Activated T-helper 17 cell treated with anti-CD3 and anti-CD28 coated beads, Interleukin-2, amount 50 U/mL, for 72 hours (primary cell): ENCODE measurements at regions not wholly inside any gene's neighbourhood (a gene's known extent, or its start where the extent isn't known, plus 50 kb on each side); places are given as distances from the start of the nearest gene placed in this dataset.
"Not testable (repeated sequence)": the region's sequence is repeated elsewhere in the genome, so short reads cannot be mapped to it uniquely, and the experiment has no call there.

ENCODE experiments used
- ATAC-seq: fragments of 150-1000 bp; cut with Tn5 transposase; replicated peaks from 2 replicates; pipeline ENCODE4 v1.10.0; 2021; ENCODE audit warnings: mild to moderate bottlenecking, moderate library complexity
- H3K27ac Mint-ChIP-seq: one replicate; pipeline ENCODE4 v1.8.0; 2022; ENCODE audit warnings: mixed read lengths
- H3K27me3 Mint-ChIP-seq: one replicate; pipeline ENCODE4 v1.8.0; 2022; ENCODE audit warnings: mixed read lengths
- H3K36me3 Mint-ChIP-seq: one replicate; pipeline ENCODE4 v1.8.0; 2022; ENCODE audit warnings: low read depth, mild to moderate bottlenecking, mixed read lengths
- H3K4me1 Mint-ChIP-seq: one replicate; pipeline ENCODE4 v1.8.0; 2022; ENCODE audit warnings: mixed read lengths
- H3K4me3 Mint-ChIP-seq: one replicate; pipeline ENCODE4 v1.8.0; 2022; ENCODE audit warnings: mild to moderate bottlenecking, mixed read lengths
- H3K9me3 Mint-ChIP-seq: one replicate; pipeline ENCODE4 v1.8.0; 2022; ENCODE audit warnings: mixed read lengths

GRCh38 chr16:65813879-65814278 is 552.6 kb upstream of the CDH5 start:
- H3K4me1 Mint-ChIP-seq = not testable (repeated sequence)

GRCh38 chr16:65809627-65810026 is 556.9 kb upstream of the CDH5 start:
- Mint-ChIP-seq H3K9me3 (peaks cover 7% of the 10 kb centered on the region), H3K27ac (no peak overlapping the region), H3K36me3 (no peaks in the 10 kb centered on the region), H3K27me3 (peaks cover 14% of the 10 kb centered on the region), H3K4me1 (no peaks in the 10 kb centered on the region), H3K4me3 (no peak overlapping the region)
- ATAC-seq = no peak

More at GRCh38 chr16:65813879-65814278, 552.6 kb upstream of the CDH5 start:
- not testable (repeated sequence) for H3K9me3 Mint-ChIP-seq, H3K27me3 Mint-ChIP-seq, H3K36me3 Mint-ChIP-seq, H3K4me3 Mint-ChIP-seq, H3K27ac Mint-ChIP-seq, ATAC-seq

DNA sequence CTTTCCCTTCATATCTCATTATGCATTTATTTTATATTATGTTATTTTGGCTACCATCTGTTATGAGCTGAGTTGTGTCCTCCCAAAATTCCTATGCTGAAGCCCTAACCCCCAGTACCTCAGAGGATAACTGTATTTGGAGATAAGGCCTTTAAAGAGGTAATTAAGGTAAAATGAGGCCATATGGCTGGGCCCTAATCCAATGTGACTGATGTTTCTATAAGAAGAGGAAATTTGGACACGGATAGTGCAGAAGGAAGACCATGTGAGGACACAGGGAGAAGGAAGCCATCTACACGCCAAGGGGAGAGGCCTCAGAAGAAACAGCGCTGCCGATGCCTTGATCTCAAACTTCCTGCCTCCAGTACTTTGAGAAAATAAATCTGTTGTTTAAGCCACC is 557.7 kb upstream of the CDH5 start:
- Mint-ChIP-seq H3K27me3 (peaks cover 14% of the 10 kb centered on the region), H3K36me3 (no peaks in the 10 kb centered on the region), H3K4me1 (no peaks in the 10 kb centered on the region), H3K4me3 (no peak overlapping the region), H3K9me3 (peaks cover 7% of the 10 kb centered on the region), H3K27ac (no peak overlapping the region)
- ATAC-seq = no peak

DNA sequence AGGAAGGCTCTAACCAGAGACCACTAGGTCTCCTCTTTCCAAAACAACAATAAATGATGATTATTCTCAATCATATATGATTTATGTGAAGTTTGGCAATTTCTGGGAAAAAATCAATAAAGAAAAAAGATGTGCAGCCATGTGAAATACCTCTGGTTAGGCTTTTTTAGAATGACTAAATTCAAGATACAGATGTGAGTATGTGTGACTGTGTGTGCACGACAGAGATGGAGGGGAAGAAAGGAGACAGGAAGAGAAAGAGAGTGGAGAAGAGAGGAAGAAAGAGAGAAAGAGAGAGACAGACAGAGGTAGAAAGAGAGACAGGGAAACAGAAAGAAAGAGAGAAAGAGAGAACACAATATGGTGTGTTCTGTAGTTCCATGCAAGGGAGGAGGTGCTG is 558.6 kb upstream of the CDH5 start:
- Mint-ChIP-seq H3K36me3 (no peaks in the 10 kb centered on the region), H3K4me1 (no peaks in the 10 kb centered on the region), H3K4me3 (no peak overlapping the region), H3K27me3 (peaks cover 14% of the 10 kb centered on the region), H3K27ac (no peak overlapping the region), H3K9me3 (peaks cover 7% of the 10 kb centered on the region)
- ATAC-seq = no peak

DNA sequence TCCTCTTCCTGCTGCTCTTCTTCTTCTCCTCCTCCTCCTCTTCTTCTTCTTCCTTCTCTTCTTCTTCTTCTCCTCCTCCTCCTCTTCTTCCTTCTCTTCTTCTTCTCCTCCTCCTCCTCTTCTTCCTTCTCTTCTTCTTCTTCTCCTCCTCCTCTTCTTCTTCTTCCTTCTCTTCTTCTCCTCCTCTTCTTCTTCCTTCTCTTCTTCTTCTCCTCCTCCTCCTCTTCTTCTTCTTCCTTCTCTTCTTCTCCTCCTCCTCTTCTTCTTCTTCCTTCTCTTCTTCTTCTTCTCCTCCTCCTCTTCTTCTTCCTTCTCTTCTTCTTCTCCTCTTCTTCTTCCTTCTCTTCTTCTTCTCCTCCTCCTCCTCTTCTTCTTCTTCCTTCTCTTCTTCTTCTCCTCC is 560.8 kb upstream of the CDH5 start:
- not testable (repeated sequence) for H3K4me1 Mint-ChIP-seq, H3K4me3 Mint-ChIP-seq, ATAC-seq, H3K36me3 Mint-ChIP-seq, H3K9me3 Mint-ChIP-seq, H3K27ac Mint-ChIP-seq
- peaks cover 14% of the 10 kb centered on the region for H3K27me3 Mint-ChIP-seq

- no peaks in the 10 kb centered on the region for H3K9me3 Mint-ChIP-seq
- H3K36me3 Mint-ChIP-seq = no peaks in the 10 kb centered on the region
- no peaks in the 10 kb centered on the region for H3K27me3 Mint-ChIP-seq
- H3K4me1 Mint-ChIP-seq = no peaks in the 10 kb centered on the region
- no peak for ATAC-seq
- no peak overlapping the region for H3K4me3 Mint-ChIP-seq
- H3K27ac Mint-ChIP-seq = no peak overlapping the region
Observed at GRCh38 chr16:65796481-65796880, 570.0 kb upstream of the CDH5 start.

DNA sequence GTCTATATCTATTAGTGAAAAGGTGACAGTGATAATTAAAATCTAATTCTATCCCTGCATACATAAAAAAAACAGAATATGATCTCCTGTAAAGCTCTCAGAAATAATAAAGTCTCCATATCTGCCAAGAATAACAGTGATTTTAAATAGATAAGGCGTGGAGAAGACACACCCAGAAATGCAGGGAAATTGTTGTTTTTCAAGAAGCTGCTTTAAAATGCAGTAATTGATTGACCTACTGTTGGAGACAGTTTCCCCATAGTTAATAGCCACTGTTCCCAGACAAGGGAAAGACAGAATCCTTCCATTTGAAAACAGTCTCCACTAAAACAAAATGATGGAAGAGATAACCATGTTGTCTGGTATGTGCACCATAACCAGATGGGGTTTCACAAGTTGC is 571.5 kb upstream of the CDH5 start:
- no peaks in the 10 kb centered on the region for H3K9me3 Mint-ChIP-seq

DNA sequence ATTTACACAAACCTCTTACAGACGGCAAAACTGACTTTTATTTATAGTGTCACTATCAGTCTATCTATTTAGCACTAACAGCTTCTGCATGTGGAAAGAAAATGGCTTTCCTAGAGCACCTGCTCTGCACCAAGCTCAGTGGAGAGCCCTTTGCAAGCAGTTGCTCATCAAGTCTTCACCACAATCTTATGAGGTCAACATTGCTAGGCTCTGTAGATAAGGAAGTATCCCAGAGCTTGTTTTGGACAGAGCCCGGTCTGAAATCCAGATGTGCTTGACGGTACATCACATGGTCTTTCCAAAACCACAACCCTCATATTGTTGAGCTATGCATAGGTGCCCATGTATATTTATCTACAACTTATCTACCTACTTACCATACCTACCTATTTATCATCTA is 572.7 kb upstream of the CDH5 start:
- H3K4me3 Mint-ChIP-seq = no peak overlapping the region
- no peaks in the 10 kb centered on the region for H3K4me1 Mint-ChIP-seq
- ATAC-seq = no peak

More for the DNA sequence above, 571.5 kb upstream of the CDH5 start:
- H3K27me3 Mint-ChIP-seq = no peaks in the 10 kb centered on the region
- H3K27ac Mint-ChIP-seq = no peak overlapping the region
- no peak overlapping the region for H3K4me3 Mint-ChIP-seq
- H3K4me1 Mint-ChIP-seq = no peaks in the 10 kb centered on the region
- H3K36me3 Mint-ChIP-seq = no peaks in the 10 kb centered on the region
- ATAC-seq = no peak

GRCh38 chr16:65790768-65791167 is 575.7 kb upstream of the CDH5 start:
- Mint-ChIP-seq H3K27ac (no peak overlapping the region), H3K4me1 (no peaks in the 10 kb centered on the region), H3K36me3 (no peaks in the 10 kb centered on the region), H3K4me3 (no peak overlapping the region), H3K27me3 (no peaks in the 10 kb centered on the region), H3K9me3 (peaks cover 3% of the 10 kb centered on the region)
- ATAC-seq = no peak

More for the DNA sequence above, 572.7 kb upstream of the CDH5 start:
- Mint-ChIP-seq H3K27ac (no peak overlapping the region), H3K36me3 (no peaks in the 10 kb centered on the region), H3K27me3 (no peaks in the 10 kb centered on the region), H3K9me3 (no peaks in the 10 kb centered on the region)

DNA sequence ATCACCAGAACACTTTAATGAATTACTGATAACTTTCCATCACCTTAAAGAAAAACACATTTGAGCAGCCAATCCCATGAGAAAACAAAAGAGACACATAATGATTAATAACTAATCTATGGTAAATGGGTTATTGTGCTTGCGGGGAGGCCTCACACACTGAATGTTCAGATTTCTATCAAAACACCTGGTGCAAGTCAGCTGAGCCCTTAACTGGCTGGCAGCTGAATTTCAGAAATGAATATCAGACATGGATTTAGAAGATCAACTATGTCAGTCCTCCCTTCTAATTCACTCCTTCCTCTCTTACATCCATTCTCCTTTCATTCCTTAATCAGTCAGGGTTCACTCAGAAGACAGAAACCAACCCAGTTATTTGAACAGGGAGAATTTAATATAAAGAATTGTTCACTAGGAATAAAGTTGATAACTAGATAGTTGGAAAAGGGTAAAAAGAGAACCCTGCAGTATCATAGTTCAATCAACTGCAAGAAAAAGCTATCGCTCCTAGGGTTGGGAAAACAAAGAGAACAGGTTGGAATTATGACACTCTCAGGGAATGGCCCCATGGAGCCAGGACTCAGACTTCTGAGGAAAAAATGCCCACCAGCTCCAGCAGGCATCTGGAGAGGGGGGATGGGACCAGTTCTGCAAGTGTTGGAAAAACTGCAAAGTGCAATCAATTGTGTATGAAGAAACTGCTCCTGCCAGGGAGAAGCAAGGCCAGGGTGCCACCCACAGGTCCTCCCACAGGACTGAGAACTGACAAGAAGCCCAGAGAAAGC is 577.1 kb upstream of the CDH5 start:
- no peak for ATAC-seq
- H3K36me3 Mint-ChIP-seq = no peaks in the 10 kb centered on the region
- no peak overlapping the region for H3K27ac Mint-ChIP-seq
- H3K9me3 Mint-ChIP-seq = peaks cover 3% of the 10 kb centered on the region
- no peaks in the 10 kb centered on the region for H3K4me1 Mint-ChIP-seq
- no peaks in the 10 kb centered on the region for H3K27me3 Mint-ChIP-seq
- no peak overlapping the region for H3K4me3 Mint-ChIP-seq

- Mint-ChIP-seq H3K4me1 (no peaks in the 10 kb centered on the region), H3K4me3 (no peak overlapping the region), H3K27me3 (peaks cover 3% of the 10 kb centered on the region), H3K9me3 (peaks cover 6% of the 10 kb centered on the region), H3K36me3 (no peaks in the 10 kb centered on the region), H3K27ac (no peak overlapping the region)
- no peak for ATAC-seq
Observed at GRCh38 chr16:65788434-65789140, 577.9 kb upstream of the CDH5 start.

GRCh38 chr16:65787921-65788320 is 578.6 kb upstream of the CDH5 start:
- Mint-ChIP-seq H3K4me1 (no peaks in the 10 kb centered on the region), H3K27me3 (peaks cover 3% of the 10 kb centered on the region), H3K4me3 (no peak overlapping the region), H3K27ac (no peak overlapping the region), H3K36me3 (no peaks in the 10 kb centered on the region), H3K9me3 (peaks cover 6% of the 10 kb centered on the region)
- no peak for ATAC-seq

DNA sequence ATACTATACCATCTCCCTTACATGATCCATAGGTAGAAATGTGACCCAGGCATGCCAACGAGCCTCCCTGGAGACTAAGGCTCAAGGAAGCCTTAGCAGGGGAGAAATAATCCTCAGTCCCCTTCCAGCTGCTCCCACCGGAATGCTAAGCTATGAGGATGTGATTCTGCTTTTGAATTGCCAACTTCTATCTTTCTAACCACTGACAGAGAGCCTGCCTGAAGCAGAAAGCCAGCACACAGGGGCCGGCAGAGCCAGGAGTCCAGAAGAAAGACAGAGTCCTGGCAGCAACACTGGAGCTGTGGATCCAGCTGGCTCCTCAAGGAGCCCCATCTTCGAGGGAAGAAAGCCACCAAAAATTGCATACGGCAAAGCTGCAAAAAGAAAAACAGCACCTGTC is 579.6 kb upstream of the CDH5 start:
- Mint-ChIP-seq H3K27ac (no peak overlapping the region), H3K9me3 (peaks cover 6% of the 10 kb centered on the region)

GRCh38 chr16:65783709-65784474 is 582.6 kb upstream of the CDH5 start:
- no peak for ATAC-seq
- Mint-ChIP-seq H3K9me3 (peaks cover 12% of the 10 kb centered on the region), H3K27me3 (peaks cover 3% of the 10 kb centered on the region), H3K4me3 (no peak overlapping the region), H3K27ac (no peak overlapping the region), H3K4me1 (no peaks in the 10 kb centered on the region), H3K36me3 (no peaks in the 10 kb centered on the region)

More for the DNA sequence above, 579.6 kb upstream of the CDH5 start:
- Mint-ChIP-seq H3K4me3 (no peak overlapping the region), H3K4me1 (no peaks in the 10 kb centered on the region), H3K36me3 (no peaks in the 10 kb centered on the region), H3K27me3 (peaks cover 3% of the 10 kb centered on the region)
- no peak for ATAC-seq
